ENCODE measurements at regions not wholly inside any gene's neighbourhood (a gene's known extent, or its start where the extent isn't known, plus 50 kb on each side); places are given as distances from the start of the nearest gene placed in this dataset.

- TF ChIP-seq CTCF (IDR thresholded peaks at IDR 0.05) (no peak), POLR2AphosphoS5 (IDR thresholded peaks at IDR 0.05) (no peak), POLR2A (IDR thresholded peaks at IDR 0.05; ENCODE audit: low read depth) (no peak)
Measured at GRCh38 chr6:157768863-157769551, 54.0 kb upstream of the SNX9 start.
